GM12873 (cell line): ENCODE measurements at regions not wholly inside any gene's neighbourhood (a gene's known extent, or its start where the extent isn't known, plus 50 kb on each side); places are given as distances from the start of the nearest gene placed in this dataset.

ENCODE experiments used
- CTCF ChIP-seq: IDR thresholded peaks from 2 replicates; pipeline ENCODE4 v1.5.1; 2012; ENCODE audit warnings: low read depth, mild to moderate bottlenecking, moderate library complexity, low read length, control low read depth; ENCODE audit not compliant: insufficient read depth; ENCODE audit errors: missing control alignments

GRCh38 chr5:93960042-93960441 is 218.6 kb upstream of the POU5F2 start:
- no peak for TF ChIP-seq CTCF

- TF ChIP-seq CTCF, result no peak
Measured at GRCh38 chr5:93956006-93956405, 214.6 kb upstream of the POU5F2 start.

- TF ChIP-seq CTCF, result no peak
Measured at GRCh38 chr5:93954421-93955069, 213.1 kb upstream of the POU5F2 start.

GRCh38 chr5:93953442-93953841 is 212.0 kb upstream of the POU5F2 start:
- no peak for TF ChIP-seq CTCF

GRCh38 chr5:93941897-93942296 is 200.5 kb upstream of the POU5F2 start:
- no peak for TF ChIP-seq CTCF

GRCh38 chr5:93930098-93930497 is 188.7 kb upstream of the POU5F2 start:
- TF ChIP-seq CTCF, result no peak

- no peak for TF ChIP-seq CTCF
Measured at GRCh38 chr5:93929131-93929530, 187.7 kb upstream of the POU5F2 start.
